GM18870 (cell line): ENCODE measurements at regions not wholly inside any gene's neighbourhood (a gene's known extent, or its start where the extent isn't known, plus 50 kb on each side); places are given as distances from the start of the nearest gene placed in this dataset.

Experiments
- ATAC-seq: cut with Tn5 transposase; IDR thresholded peaks from one replicate; pipeline ENCODE4 v1.9.1; 2021; ENCODE audit warnings: moderate library complexity; ENCODE audit not compliant: unreplicated experiment

DNA sequence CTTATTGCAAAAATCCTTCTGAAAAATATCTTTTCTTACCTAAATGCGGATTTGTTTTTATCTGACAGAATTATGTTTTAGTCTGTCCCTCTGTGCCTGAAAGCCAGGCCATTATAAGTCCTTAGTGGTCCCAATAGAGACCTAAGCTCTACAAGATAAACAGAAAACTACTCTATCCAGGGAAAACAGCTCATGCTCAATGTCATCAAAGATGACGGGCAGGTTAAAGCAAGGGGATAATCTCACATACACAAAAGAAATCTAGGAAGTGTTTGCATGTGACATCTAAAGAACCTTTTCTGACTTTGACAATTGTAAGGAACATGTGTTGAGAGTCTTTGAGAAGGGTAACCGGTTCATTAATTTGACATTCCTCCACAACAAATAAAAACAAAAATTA, 741.1 kb upstream of the ID2 start:
- ATAC-seq, result no peak

DNA sequence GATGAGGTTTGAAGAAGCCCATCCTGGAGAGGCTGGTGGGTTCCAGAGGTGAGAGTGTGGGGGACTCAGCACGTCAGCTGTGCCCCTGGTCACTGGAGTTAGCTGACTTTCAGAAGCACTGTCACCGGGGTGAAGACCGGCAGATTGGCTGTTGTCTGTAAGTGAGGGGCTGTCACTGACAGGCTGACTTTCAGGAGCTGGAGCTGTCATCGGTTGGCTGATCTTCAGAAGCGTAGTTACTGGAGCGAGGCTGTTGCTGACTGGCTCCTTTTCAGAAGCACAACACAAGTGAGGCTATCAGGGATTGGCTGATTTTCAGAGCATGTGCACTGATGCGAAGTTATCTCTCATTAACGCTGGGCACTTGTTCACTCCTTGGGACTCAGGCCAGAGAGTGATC, 738.4 kb upstream of the ID2 start:
- ATAC-seq, result no peak

DNA sequence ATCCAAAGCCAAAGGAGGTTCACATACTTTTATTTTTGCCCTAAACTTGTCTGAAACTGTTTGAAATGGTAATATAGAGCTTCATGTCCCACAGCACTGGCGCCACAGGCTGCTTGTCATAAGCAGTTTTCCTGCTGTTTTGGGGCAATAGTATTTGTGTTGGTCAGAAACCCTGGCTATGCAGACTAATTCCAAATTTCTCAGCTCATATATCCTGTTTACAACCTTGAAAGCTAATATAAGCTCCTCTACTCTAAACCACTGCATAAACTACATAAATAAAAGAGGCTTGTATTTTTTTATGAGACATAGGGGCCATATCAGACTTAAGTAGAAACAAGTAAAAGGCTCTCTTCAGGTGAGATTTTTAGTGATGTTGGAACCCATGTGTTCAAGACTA, 736.8 kb upstream of the ID2 start:
- ATAC-seq, result no peak

DNA sequence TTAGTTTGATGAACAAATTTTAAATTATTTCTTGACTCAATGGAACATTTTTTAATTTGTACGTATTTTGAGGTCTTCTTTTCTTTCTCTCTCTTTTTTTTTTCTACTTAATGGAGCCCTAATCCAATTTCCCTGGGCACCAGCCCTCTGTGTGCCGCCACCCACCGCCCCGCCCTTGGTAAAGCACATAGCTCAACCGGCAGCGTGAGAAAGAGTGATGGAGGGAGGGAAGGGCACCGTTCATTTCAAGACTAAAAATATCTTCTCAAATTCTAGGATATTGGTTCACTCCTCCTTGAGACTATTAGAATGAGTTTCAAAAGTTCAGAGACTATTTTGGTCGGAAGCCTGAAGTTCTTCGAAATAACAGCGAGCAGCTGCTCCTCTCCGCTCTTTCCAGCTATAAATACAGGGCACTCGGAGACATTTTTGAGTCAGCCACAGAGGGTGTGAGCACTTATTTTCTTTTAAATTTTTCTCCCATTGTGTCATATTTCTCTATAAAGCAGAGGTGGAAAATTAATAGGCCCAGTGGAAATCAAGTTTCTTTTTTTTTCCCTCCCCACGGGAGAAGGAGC, 731.7 kb upstream of the ID2 start:
- ATAC-seq, result no peak

DNA sequence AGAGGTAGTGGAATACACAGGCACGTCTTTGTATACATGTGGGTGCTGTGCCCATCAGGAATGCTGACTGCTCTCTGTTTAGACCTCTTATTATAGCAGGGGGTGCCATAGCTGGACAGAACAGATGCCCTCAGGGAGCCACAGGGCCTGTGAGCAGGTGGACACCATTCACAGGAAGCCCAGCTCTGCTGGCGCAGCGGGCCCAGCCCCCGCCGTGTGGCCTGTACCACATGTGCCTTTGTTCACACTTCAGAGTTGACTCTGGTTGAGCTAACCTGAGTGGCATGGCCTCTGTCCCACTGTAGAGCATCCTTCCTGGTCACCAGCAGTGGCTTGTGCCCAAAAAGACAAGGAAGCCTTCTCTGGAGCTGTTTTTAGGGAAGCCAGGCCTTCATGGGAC, 730.9 kb upstream of the ID2 start:
- ATAC-seq, result no peak

DNA sequence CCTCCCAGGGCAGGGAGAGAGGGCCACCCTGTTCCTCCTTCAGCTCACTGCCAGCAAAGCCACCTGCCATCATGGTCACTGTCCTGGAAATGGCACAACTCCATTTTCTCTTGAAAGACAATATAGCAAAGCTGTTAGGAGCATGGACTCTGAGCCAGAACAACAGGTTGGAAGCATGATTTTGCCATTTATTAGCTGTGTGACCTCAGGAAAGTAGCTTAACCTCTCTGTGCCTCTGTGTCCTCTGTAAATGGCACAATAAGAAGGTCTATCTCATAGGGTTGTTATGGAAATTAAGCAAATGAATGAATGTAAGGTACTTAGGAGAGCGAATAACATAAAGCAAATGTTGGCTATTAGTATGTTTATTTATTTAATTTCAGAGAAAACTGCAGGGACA, 730.4 kb upstream of the ID2 start:
- no peak for ATAC-seq

DNA sequence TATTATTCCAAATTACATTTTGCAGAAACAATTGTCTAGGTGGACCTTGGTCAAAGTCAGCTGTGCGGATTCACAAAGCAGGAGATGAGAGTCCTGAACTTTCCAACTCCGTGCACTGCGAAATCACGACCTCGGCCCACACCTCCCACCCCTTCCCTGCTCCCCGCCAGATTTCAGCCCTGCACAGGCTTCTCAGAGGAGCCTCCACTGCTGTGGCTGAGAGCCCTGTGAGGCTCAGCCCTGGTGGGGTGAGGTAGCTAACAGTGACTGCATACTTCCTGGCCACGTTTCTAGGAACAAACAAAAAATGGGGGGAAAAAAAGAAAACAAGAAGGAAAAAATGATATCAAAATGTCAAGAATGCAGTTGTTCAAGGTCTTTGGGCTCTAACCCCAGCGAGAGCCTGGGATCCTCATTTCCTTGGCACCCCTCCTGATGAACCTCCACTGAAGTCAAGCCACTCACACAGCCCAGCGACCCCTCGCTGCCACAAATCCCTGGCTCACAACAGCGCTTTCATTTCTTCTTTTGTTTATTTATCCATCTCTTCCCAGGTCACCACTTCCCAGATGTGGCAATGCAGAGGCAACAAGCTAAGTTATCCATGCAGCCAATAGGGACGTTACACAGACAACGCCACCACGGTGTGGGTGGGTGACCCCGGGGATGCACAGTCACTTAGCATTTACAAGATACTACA, 729.7 kb upstream of the ID2 start:
- no peak for ATAC-seq

DNA sequence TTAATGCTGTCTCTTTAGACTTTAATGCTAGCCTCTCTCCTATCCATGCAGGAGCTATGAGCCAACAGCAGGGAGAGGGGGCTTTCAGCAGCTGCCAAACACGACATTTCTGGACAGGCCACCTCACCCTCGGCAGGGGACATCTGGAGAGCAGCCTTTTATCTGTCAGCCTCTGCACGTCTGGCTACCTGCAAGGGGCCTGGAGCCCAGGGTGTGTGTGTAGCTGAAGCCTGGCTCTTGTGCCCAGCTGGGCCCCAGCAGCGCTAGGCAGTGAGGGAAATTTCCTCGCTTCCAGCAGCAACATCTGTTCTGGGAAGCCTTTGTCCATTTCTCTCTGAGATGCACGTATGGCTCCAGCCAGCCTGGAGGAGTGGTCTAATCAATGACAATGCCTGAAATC, 728.7 kb upstream of the ID2 start:
- ATAC-seq, result no peak

DNA sequence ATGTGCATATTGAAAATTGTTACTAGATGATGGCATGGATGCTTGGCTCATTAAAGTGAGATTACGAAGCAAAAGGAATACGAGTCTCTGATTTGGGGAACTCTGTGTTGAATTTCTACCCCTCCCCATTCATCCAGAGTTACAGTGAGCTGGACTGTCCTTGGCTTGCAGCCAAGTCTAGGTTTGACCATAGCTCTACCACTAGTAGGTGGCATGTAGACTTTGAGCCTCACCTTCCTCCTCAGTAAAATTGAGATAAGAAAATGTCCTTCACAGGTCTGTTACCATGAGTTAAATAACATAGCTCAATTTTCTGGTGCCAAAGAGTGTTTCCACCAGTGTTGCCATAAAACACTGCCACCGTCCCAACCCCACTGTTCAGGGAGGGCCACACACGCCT, 727.6 kb upstream of the ID2 start:
- no peak for ATAC-seq

DNA sequence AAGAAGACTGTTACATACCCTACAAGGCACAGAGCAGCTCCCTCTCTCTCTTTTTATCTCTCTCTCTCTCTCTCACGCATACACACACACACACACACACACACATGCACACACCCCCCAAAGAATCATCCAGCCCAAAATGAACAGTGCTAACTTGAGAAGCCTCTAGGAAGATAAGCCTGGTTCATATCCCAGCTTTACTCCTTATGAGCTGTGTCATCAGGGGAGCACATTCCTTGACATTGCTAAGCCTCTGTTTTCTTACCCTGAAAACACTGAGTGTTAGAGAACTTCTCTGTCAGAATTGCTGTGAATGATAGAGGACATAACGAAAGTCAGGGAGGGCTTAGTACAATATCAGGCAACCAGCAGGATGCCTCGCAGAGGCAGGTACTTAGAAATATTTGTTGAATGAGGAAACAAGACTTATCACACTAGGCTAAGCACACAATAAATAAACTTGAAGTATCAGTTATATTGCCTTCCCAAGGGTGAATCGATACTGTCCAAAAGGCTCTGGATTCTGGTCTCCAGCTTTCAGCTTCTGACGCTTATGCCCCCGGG, 725.6 kb upstream of the ID2 start:
- no peak for ATAC-seq

DNA sequence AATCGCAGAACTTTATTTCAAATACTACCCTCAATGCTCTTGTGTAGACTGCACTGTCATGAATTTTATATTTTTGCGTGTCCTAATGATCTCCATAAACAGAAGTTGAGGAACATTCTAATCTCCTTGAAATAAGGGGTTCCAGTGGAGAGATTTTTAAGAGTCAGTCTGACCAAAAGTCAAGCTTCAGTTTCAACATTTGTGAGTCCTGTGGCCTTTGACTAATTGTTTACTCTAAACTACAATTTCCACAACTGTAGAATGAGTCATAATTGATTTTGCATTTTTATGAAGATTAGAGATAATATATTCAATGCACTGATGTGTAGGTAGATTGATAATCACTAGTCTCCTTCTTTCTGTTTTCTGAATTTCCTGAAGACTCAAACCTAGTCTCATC, 720.3 kb upstream of the ID2 start:
- no peak for ATAC-seq

DNA sequence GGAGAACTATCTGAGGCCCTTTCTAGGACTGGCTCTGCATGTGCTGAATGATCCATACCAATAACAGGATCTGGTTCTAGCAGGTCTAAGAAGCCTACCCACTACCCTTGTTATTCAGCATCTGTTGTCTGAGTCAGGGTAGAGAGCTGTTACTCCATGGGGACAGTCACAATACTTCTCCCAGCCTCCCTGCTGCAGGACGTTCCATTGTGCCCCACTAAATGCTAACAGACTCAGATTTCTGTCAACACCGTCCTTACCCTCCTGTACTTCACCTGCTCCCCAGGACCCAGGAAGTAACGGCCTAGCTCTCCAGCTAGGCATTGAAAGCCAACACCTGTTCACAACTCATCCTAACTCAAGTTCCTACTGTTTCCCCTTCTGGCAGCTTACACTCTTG, 719.7 kb upstream of the ID2 start:
- no peak for ATAC-seq

DNA sequence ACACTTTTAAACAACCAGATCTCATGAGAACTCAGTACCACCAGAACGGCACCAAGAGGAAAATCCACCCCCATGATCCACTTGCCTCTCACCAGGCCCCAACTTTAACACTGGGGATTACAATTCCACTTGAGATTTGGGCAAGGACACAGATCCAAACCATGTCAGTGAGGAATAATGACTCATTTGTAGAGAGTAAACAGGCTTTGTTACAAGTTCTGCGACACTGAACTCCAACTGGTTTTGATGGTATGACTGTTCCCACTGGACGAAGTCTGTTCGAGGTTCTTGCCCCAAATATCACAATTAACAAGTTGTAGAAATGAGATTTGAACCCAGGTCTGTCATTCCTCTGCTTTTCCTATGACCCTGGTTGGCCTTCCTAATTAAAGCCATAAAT, 718.1 kb upstream of the ID2 start:
- no peak for ATAC-seq

DNA sequence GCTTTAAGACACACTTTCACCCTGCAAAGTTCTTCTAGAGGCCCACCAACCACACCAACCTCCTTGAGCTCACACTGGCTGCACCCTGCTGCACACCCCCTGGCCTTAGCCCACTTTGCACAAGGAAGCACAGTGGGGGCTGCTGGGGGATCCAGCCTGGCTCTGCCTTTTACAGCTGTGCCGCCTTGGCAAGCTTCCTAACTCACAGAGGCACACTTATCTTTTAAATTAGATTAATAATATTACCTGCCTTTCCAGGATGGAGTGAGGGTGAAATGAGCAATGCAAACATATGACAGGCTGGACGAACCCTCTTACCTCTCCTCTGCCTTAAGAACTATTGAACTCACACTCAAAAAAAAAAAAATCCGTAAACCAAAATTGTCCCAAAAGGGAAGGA, 715.8 kb upstream of the ID2 start:
- no peak for ATAC-seq

DNA sequence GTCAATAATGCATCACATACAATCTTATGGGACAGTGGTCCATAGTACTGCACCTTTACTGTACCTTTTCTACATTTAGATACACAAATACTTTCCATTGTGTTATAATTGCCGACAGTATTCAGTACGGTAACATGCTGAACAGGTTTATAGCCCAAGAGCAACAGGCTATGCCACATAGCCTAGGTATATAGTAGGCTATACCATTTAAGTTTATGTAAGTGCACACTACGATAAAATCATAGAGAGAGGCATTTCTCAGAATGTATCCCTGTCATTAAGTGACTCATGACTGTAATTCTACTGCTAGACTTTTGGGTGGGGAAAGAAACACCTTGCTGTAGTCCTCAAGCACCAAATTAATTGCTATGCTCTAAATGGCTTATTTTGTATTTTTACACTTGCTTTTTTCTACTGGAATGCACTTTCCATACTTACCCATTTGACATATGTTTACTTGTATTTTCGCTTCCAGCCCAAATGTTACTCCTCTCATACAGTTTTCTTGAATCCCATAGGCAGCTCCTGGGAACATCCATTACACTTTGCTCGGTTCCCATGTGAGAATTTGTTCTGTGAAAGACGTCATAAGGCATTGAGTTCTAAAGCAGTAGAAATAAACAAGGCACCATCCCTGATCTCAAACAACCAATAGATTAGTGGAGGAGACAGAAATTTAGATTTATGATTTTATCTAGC, 714.0 kb upstream of the ID2 start:
- ATAC-seq, result no peak

DNA sequence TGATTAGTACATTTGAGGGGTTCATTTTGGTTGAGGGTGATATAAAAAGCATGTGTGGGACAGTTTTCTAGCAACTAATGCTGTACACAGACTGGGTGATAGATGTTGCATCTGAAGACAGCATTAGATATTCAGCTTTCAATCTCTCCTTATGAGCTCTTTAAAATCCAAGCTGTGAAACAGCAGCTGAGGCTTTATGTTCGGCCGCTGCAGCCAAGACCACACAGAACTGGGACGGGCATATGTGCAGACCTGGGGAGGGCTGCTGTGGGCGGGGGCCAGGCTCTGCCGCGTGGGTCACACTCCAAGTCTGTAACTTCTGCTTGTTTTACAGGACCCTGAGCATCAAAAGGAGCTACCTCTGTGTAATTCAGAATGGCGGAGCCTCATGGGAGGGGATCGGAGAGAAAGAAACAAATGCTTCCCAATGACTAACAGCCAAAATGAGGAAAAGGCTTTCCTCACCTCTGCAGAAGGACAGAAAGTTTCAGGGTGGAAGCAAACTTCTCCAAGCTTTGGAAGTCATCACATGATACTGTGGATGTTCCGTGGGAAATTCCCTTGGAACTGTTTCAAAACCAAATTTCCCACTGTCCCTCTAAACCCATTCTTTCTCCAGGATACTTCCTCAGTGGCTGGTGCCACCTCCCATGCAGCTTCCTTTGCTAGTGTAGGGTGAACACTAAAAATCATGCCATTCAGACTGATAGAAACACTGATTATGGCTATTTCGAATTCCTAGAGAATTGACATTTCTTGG, 711.9 kb upstream of the ID2 start:
- ATAC-seq, result no peak

DNA sequence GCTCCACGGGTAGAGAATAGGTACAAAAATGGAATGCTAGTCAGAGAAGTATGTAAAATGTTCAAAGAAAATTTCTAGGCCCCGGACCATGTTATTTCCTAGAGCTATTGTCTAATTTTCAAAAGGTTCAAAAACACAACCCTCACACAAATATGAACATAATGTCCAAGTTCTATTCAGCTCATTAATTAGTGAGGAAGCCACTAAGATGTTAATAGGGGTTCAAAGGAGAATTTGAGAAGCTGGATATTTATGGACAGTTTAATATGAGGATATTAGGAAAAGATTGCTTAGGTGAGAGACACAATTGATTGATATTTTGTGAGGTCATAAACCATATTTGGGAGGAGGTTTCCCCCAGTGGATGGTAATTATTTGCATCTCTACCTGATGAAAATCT, 710.6 kb upstream of the ID2 start:
- ATAC-seq, result no peak

DNA sequence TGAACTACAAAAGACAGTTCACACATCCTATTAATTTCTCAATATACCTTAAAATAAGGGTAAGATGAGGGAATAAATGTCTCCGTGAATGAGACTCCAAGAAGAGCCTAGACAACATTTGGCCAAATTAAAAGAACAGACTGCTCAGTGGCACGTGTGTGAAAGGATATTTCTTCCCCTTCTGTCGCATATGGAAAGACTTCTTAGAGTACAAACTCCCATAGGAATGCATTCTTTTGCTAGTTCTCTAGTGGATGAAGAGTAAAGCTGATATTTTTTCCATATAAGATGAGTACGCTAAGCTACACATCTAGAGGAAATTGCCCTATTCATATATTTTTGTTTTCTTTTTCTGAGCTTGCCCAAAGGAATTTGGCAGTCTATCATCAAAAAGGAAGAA, 710.0 kb upstream of the ID2 start:
- no peak for ATAC-seq

DNA sequence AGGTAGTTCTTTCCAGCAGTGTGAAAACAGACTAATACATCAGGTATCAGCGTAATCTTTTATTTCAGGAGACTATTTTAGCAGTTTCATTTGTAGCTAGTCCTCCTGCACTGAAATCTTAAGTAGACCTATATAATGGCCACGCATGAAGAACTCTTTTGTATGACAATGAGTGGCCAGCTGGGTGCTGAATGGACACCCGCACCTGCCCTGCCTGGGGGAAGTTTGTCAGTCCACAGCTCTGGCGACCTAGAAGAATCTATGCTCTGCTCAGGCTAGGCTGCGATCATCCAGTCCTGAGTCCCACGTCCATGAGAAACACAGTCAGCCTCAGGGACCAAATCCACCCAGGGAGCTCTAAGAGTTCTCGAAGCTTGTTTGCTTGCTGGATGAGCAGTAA, 709.2 kb upstream of the ID2 start:
- ATAC-seq, result no peak

DNA sequence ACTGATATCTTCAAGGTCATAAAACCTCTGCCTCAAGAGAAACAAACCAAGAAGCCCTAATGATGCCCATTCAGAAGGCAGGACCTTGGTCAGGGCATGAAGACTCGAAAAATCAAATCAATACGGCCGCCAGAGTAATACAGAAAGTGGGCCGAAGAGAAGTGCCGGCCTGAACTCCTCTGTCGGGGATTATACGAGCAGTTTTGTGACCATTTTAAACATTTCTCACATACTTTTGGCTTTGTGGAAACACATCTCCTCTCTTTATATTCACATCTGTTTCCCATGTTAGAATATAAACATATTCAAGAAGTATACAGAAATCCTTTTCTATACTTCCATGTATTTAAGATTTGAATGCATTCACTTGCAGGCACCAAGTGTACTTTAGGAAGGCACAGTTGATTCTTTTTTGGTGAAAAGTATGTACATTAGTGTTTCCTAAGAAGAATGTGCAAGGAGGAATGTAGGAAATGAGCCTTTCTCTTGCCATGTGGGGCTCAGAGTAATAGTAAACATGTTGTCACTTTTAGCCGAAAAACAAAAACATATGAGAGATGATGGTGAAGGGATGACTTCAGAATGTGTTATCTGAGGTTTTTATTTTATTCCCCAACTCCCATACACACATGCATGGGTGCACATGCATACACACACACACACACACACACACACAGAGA, 707.9 kb upstream of the ID2 start:
- ATAC-seq, result no peak

DNA sequence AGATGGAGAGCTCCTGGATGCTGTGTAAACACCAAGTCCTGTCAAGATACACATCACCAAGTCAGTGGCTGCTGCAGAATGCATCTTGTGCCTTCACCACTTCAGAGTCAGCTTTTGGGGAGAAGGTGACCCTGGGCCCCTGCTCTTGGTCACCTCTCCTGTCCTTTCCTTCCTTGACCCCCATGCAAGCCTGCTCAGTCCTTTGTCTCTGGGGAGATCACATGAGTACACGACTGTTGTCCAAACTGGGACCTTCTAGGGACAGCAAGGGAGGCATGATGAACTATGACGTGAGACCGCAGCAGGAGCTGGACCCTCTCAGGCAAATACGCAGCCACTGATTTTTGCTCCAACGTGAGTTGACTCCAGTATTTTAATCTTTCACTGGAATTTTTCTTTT, 706.9 kb upstream of the ID2 start:
- ATAC-seq, result no peak
